ENCODE measurements at regions not wholly inside any gene's neighbourhood (a gene's known extent, or its start where the extent isn't known, plus 50 kb on each side); places are given as distances from the start of the nearest gene placed in this dataset.
"Not testable (repeated sequence)": the region's sequence is repeated elsewhere in the genome, so short reads cannot be mapped to it uniquely, and the experiment has no call there.

DNA sequence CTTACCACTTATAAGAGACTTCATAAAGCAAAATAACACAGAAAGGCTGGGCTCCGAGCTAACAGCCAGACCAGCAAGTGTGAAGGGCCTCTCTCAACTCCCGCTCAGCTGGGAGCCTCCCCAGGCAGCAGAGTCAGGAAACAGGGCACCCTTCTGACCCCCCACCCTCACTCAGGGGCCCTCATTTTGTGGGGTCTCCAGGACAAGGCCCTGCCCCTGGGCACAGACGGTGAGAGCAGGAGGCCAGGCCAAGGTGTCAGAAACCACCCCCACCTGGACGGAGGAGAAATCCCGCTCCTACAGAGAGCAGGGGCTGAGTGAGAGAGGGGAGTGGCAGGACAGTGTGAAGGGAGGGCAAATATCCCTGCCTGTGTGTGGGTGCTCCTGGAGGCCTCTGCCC is 135.8 kb upstream of the FOXD4L5 start:
- no peaks in the 10 kb centered on the region for H3K4me1 ChIP-seq (ENCODE audit: control insufficient read depth, insufficient read depth, low read length)
- H3K4me3 ChIP-seq (ENCODE audit: low read length), result no peak overlapping the region
- H3K9me3 ChIP-seq (ENCODE audit: control insufficient read depth, low read depth, low read length), result no peaks in the 10 kb centered on the region
- no peaks in the 10 kb centered on the region for H3K27me3 ChIP-seq (ENCODE audit: control insufficient read depth, insufficient read depth, low read length)
- no CpG with 5 or more reads among the region's 5 CpGs for WGBS (ENCODE audit: insufficient coverage, low lambda C conversion rate)
- no peak overlapping the region for H3K27ac ChIP-seq (ENCODE audit: low read length)
- no peaks in the 10 kb centered on the region for H3K36me3 ChIP-seq (ENCODE audit: control insufficient read depth, insufficient read depth, low read length)
- DNase-seq, result no peak

DNA sequence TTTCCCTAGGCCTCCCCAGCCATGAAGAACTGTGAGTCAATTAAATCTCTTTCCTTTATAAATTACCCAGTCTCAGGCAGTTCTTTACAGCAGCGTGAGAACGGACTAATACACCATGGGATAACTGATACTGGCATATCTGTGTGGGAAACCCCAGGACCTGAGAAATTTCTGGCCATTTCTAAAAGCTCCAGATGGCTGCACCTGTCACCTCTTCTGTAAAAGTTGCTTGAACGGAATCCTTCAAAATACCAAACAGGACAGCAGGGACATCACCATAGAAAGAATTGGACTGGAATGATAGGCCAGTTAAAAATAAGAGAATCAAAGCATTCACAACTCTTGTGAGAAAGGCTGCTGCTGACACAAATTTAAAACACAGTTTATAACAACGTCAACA is 134.0 kb upstream of the FOXD4L5 start:
- H3K27ac ChIP-seq (ENCODE audit: low read length); H3K4me1 ChIP-seq (ENCODE audit: control insufficient read depth, insufficient read depth, low read length); H3K9me3 ChIP-seq (ENCODE audit: control insufficient read depth, low read depth, low read length); H3K36me3 ChIP-seq (ENCODE audit: control insufficient read depth, insufficient read depth, low read length); H3K4me3 ChIP-seq (ENCODE audit: low read length); H3K27me3 ChIP-seq (ENCODE audit: control insufficient read depth, insufficient read depth, low read length); DNase-seq: not testable (repeated sequence)
- 78% methylated on average over 1 of the region's 4 CpGs for WGBS (ENCODE audit: insufficient coverage, low lambda C conversion rate)

GRCh38 chr9:65416948-65417347 is 131.9 kb upstream of the FOXD4L5 start:
- H3K27me3 ChIP-seq (ENCODE audit: control insufficient read depth, insufficient read depth, low read length); H3K4me1 ChIP-seq (ENCODE audit: control insufficient read depth, insufficient read depth, low read length); DNase-seq; H3K4me3 ChIP-seq (ENCODE audit: low read length); H3K36me3 ChIP-seq (ENCODE audit: control insufficient read depth, insufficient read depth, low read length); H3K27ac ChIP-seq (ENCODE audit: low read length): not testable (repeated sequence)
- H3K9me3 ChIP-seq (ENCODE audit: control insufficient read depth, low read depth, low read length), result peaks cover 11% of the 10 kb centered on the region
- WGBS (ENCODE audit: insufficient coverage, low lambda C conversion rate), result no CpG with 5 or more reads among the region's 7 CpGs

- WGBS (ENCODE audit: insufficient coverage, low lambda C conversion rate), result no CpG with 5 or more reads among the region's 4 CpGs
- H3K27me3 ChIP-seq (ENCODE audit: control insufficient read depth, insufficient read depth, low read length), result not testable (repeated sequence)
These were observed 129.2 kb upstream of the FOXD4L5 start for GRCh38 chr9:65414249-65414648.

DNA sequence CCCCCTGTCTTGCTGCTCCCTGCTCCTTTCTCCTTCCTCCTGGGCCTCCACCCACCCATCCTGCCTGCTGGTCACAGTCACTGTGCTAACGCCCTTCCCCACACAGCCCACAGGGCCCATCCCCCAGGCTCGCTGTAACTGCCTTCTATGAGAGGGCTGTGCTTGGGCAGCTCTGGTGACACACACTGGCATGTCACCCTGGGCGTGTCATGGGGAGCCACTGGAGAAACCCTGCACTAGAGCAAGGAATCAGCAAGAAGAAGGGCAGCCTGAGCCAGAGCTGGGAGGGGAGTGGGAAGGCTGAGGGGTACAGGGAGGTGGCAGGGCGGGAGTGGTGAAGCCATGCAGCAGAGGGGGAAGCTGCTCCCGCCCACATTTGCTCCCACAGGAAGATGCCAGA is 128.4 kb upstream of the FOXD4L5 start:
- no CpG with 5 or more reads among the region's 5 CpGs for WGBS (ENCODE audit: insufficient coverage, low lambda C conversion rate)
- H3K4me1 ChIP-seq (ENCODE audit: control insufficient read depth, insufficient read depth, low read length); H3K36me3 ChIP-seq (ENCODE audit: control insufficient read depth, insufficient read depth, low read length); DNase-seq; H3K4me3 ChIP-seq (ENCODE audit: low read length); H3K27me3 ChIP-seq (ENCODE audit: control insufficient read depth, insufficient read depth, low read length); H3K27ac ChIP-seq (ENCODE audit: low read length): not testable (repeated sequence)
- H3K9me3 ChIP-seq (ENCODE audit: control insufficient read depth, low read depth, low read length), result peaks cover 15% of the 10 kb centered on the region

More at GRCh38 chr9:65414249-65414648, 129.2 kb upstream of the FOXD4L5 start:
- peaks cover 15% of the 10 kb centered on the region for H3K9me3 ChIP-seq (ENCODE audit: control insufficient read depth, low read depth, low read length)
- H3K36me3 ChIP-seq (ENCODE audit: control insufficient read depth, insufficient read depth, low read length); DNase-seq; H3K4me1 ChIP-seq (ENCODE audit: control insufficient read depth, insufficient read depth, low read length); H3K27ac ChIP-seq (ENCODE audit: low read length); H3K4me3 ChIP-seq (ENCODE audit: low read length): not testable (repeated sequence)

DNA sequence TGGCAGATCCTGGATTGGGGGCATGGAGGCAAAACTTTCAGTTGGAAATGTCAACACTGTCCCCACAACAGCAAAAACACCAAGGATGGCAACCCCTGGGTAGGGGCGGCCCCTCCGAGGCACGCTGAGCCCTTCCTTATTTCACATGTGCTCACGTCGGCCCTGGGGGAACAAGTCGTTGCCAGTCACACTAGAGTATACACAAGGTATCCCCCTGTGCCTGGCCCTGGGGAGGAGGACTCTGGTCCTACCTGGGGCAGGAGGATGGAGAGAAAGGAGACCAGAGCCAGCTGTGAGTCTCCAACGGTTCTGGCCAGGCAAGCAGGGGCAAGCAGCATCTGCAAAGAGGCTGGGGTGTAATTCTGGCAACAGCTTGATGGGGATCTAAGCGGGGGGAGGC is 126.9 kb upstream of the FOXD4L5 start:
- H3K4me1 ChIP-seq (ENCODE audit: control insufficient read depth, insufficient read depth, low read length), result no peaks in the 10 kb centered on the region
- WGBS (ENCODE audit: insufficient coverage, low lambda C conversion rate), result no CpG with 5 or more reads among the region's 8 CpGs
- no peak for DNase-seq
- no peak overlapping the region for H3K4me3 ChIP-seq (ENCODE audit: low read length)
- H3K36me3 ChIP-seq (ENCODE audit: control insufficient read depth, insufficient read depth, low read length), result no peaks in the 10 kb centered on the region
- no peak overlapping the region for H3K27ac ChIP-seq (ENCODE audit: low read length)
- H3K9me3 ChIP-seq (ENCODE audit: control insufficient read depth, low read depth, low read length), result peaks cover 23% of the 10 kb centered on the region
- H3K27me3 ChIP-seq (ENCODE audit: control insufficient read depth, insufficient read depth, low read length), result no peaks in the 10 kb centered on the region

DNA sequence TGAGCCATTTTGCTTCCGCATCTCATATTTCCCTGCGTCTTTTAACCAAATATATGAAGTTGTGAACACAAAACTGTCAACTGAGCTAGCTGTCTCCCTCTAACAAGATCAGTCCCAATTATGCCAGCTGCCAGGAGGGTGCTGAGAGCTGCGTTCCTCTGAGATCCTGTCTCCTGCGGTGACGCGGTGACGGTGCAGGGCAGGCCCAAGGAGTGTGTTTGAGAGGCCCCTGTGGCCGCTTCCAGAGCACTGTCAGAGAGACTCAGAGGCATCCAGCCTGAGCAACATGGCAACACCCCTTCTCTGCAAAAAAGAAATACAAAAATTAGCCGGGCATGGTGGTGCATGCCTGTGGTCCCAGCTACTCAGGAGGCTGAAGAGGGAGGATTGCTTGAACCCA is 126.3 kb upstream of the FOXD4L5 start:
- no peak overlapping the region for H3K27ac ChIP-seq (ENCODE audit: low read length)
- H3K36me3 ChIP-seq (ENCODE audit: control insufficient read depth, insufficient read depth, low read length), result no peaks in the 10 kb centered on the region
- no peaks in the 10 kb centered on the region for H3K27me3 ChIP-seq (ENCODE audit: control insufficient read depth, insufficient read depth, low read length)
- peaks cover 23% of the 10 kb centered on the region for H3K9me3 ChIP-seq (ENCODE audit: control insufficient read depth, low read depth, low read length)
- H3K4me1 ChIP-seq (ENCODE audit: control insufficient read depth, insufficient read depth, low read length), result no peaks in the 10 kb centered on the region
- no peak overlapping the region for H3K4me3 ChIP-seq (ENCODE audit: low read length)
- DNase-seq, result no peak
- no CpG with 5 or more reads among the region's 9 CpGs for WGBS (ENCODE audit: insufficient coverage, low lambda C conversion rate)

GRCh38 chr9:65410926-65411325 is 125.9 kb upstream of the FOXD4L5 start:
- Histone ChIP-seq H3K36me3 (ENCODE audit: control insufficient read depth, insufficient read depth, low read length) (no peaks in the 10 kb centered on the region), H3K27ac (ENCODE audit: low read length) (no peak overlapping the region), H3K4me1 (ENCODE audit: control insufficient read depth, insufficient read depth, low read length) (no peaks in the 10 kb centered on the region), H3K9me3 (ENCODE audit: control insufficient read depth, low read depth, low read length) (peaks cover 23% of the 10 kb centered on the region), H3K4me3 (ENCODE audit: low read length) (no peak overlapping the region), H3K27me3 (ENCODE audit: control insufficient read depth, insufficient read depth, low read length) (no peaks in the 10 kb centered on the region)
- WGBS (ENCODE audit: insufficient coverage, low lambda C conversion rate), result no CpG with 5 or more reads among the region's 14 CpGs
- DNase-seq, result no peak

GRCh38 chr9:65409471-65409980 is 124.5 kb upstream of the FOXD4L5 start:
- Histone ChIP-seq H3K27ac (ENCODE audit: low read length) (no peak overlapping the region), H3K36me3 (ENCODE audit: control insufficient read depth, insufficient read depth, low read length) (no peaks in the 10 kb centered on the region), H3K9me3 (ENCODE audit: control insufficient read depth, low read depth, low read length) (peaks cover 23% of the 10 kb centered on the region), H3K4me3 (ENCODE audit: low read length) (no peak overlapping the region), H3K27me3 (ENCODE audit: control insufficient read depth, insufficient read depth, low read length) (no peaks in the 10 kb centered on the region), H3K4me1 (ENCODE audit: control insufficient read depth, insufficient read depth, low read length) (no peaks in the 10 kb centered on the region)
- WGBS (ENCODE audit: insufficient coverage, low lambda C conversion rate), result no CpG with 5 or more reads among the region's 14 CpGs
- no peak for DNase-seq

GRCh38 chr9:65408806-65409205 is 123.8 kb upstream of the FOXD4L5 start:
- not testable (repeated sequence) for DNase-seq; H3K27me3 ChIP-seq (ENCODE audit: control insufficient read depth, insufficient read depth, low read length); H3K4me1 ChIP-seq (ENCODE audit: control insufficient read depth, insufficient read depth, low read length); H3K4me3 ChIP-seq (ENCODE audit: low read length); H3K36me3 ChIP-seq (ENCODE audit: control insufficient read depth, insufficient read depth, low read length); H3K27ac ChIP-seq (ENCODE audit: low read length)
- no CpG with 5 or more reads among the region's 14 CpGs for WGBS (ENCODE audit: insufficient coverage, low lambda C conversion rate)
- H3K9me3 ChIP-seq (ENCODE audit: control insufficient read depth, low read depth, low read length), result peaks cover 25% of the 10 kb centered on the region

DNA sequence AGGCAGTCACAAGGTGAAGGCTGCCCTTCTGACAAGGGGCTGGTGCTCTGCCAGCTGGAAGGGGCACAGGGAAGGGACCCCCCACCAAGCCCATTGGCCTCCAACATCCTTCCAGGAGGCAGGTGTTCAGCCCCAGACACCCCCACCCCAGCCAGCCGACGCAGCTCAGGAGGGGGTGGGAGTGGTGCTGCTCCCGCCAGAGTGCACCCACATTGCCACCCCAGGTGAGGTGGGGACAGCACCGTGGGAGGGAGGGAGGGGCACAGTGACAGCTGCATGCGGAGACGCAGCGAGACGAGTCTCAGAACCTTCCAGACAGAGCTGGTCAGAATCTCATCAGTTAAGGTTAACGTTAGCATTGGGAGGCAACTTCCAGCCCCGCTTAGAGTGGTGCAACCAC is 121.6 kb upstream of the FOXD4L5 start:
- DNase-seq; H3K27ac ChIP-seq (ENCODE audit: low read length); H3K4me3 ChIP-seq (ENCODE audit: low read length); H3K36me3 ChIP-seq (ENCODE audit: control insufficient read depth, insufficient read depth, low read length); H3K27me3 ChIP-seq (ENCODE audit: control insufficient read depth, insufficient read depth, low read length); H3K4me1 ChIP-seq (ENCODE audit: control insufficient read depth, insufficient read depth, low read length): not testable (repeated sequence)
- peaks cover 21% of the 10 kb centered on the region for H3K9me3 ChIP-seq (ENCODE audit: control insufficient read depth, low read depth, low read length)
- WGBS (ENCODE audit: insufficient coverage, low lambda C conversion rate), result no CpG with 5 or more reads among the region's 10 CpGs
